ENCODE measurements at regions not wholly inside any gene's neighbourhood (a gene's known extent, or its start where the extent isn't known, plus 50 kb on each side); places are given as distances from the start of the nearest gene placed in this dataset.
A peak's percentile ranks its signal among the peaks of the same experiment; 100 is the strongest.

GRCh38 chr10:33631991-33632390 is 297.5 kb upstream of the NRP1 start:
- no peak overlapping the region for H3K27ac ChIP-seq (ENCODE audit: low read depth, low read length)
- no peak overlapping the region for H3K4me3 ChIP-seq (ENCODE audit: extremely low read depth in 1 of 4, insufficient read depth in 2 of 4, low read depth in 3 of 4, low read length in 4 of 4)
- no peaks in the 10 kb centered on the region for H3K79me2 ChIP-seq (ENCODE audit: control insufficient read depth in 1 of 2, insufficient read depth in 2 of 2, low read length in 2 of 2)
- no peak overlapping the region for H2AK5ac ChIP-seq (ENCODE audit: low read depth, low read length)
- H4K8ac ChIP-seq (ENCODE audit: extremely low read depth, insufficient read depth, low read length): no peak overlapping the region
- no peak overlapping the region for H2BK5ac ChIP-seq (ENCODE audit: low read depth, low read length)
- H2BK15ac ChIP-seq (ENCODE audit: low read length): no peak overlapping the region
- no peak overlapping the region for H2BK12ac ChIP-seq (ENCODE audit: low read depth, low read length)
- H4K91ac ChIP-seq (replicated peaks; ENCODE audit: insufficient read length, low read length): no peak overlapping the region
- H3K9ac ChIP-seq (replicated peaks in 1 of 4; ENCODE audit: extremely low read depth in 1 of 4, low read depth in 3 of 4, low read length in 3 of 4): no peak overlapping the region
- H3K56ac ChIP-seq (replicated peaks; ENCODE audit: insufficient read length, low read depth, low read length): no peak overlapping the region
- no peak for FAIRE-seq
- TF ChIP-seq SAP30 (IDR thresholded peaks at IDR 0.05; ENCODE audit: insufficient read depth, insufficient replicate concordance, low read length) (no peak), EP300 (IDR thresholded peaks at IDR 0.05; ENCODE audit: borderline replicate concordance in 1 of 2, low read depth in 2 of 2, low read length in 2 of 2) (no peak), ATF3 (IDR thresholded peaks at IDR 0.05; ENCODE audit: insufficient read depth, low read depth, low read length) (no peak), USF2 (IDR thresholded peaks at IDR 0.05; ENCODE audit: low read length) (no peak), RFX5 (IDR thresholded peaks at IDR 0.05; ENCODE audit: borderline replicate concordance, low read depth, low read length) (no peak), E2F6 (IDR thresholded peaks at IDR 0.05) (no peak), POLR2AphosphoS5 (IDR thresholded peaks at IDR 0.05; ENCODE audit: low read depth, low read length) (no peak)
- no peaks in the 10 kb centered on the region for H4K20me1 ChIP-seq (replicated peaks in 1 of 2; ENCODE audit: control insufficient read depth in 1 of 2, insufficient read depth in 2 of 2, low read length in 2 of 2)
- H3K4ac ChIP-seq (replicated peaks; ENCODE audit: insufficient read length, low read depth, low read length): no peak overlapping the region
- no peak for DNase-seq (ENCODE audit: low read depth in 1 of 2, low spot score in 2 of 2)
- no peaks in the 10 kb centered on the region for H3K9me3 ChIP-seq (ENCODE audit: insufficient read depth in 2 of 2, low read depth in 1 of 2, low read length in 1 of 2)
- no peak overlapping the region for H3K4me2 ChIP-seq (ENCODE audit: insufficient read depth in 1 of 2, low read depth in 2 of 2, low read length in 2 of 2)
- no peaks in the 10 kb centered on the region for H3K23me2 ChIP-seq (ENCODE audit: low read depth, low read length)
- 0 out of 2 replicates have a peak overlapping the region, but pooled peaks have one; percentile 41 for H2AFZ ChIP-seq (ENCODE audit: low read length)
- H3K14ac ChIP-seq (ENCODE audit: insufficient read length): no peak overlapping the region
- no peak overlapping the region for H3K23ac ChIP-seq (ENCODE audit: insufficient read length)
- CTCF ChIA-PET (ENCODE audit: partially characterized antibody): interaction anchor here (1.0 kb wide), 1 partner anchor 296 kb away, joined by 3 read pairs; no protein-coding TSS in a partner anchor
- no peaks in the 10 kb centered on the region for H3K36me3 ChIP-seq (ENCODE audit: control insufficient read depth in 2 of 4, insufficient read depth in 4 of 4, low read length in 3 of 4)
- 93% methylated on average over 3 of the region's 3 CpGs; no CpG with 5 or more reads in 1 of the 2 experiments for WGBS, 2 experiments (ENCODE audit: extremely low coverage in 1 of 2, insufficient coverage in 1 of 2, insufficient read length in 1 of 2, insufficient replicate concordance in 2 of 2, low coverage in 1 of 2, low lambda C conversion rate in 2 of 2, missing lambda C conversion rate in 1 of 2)
- H3K18ac ChIP-seq (ENCODE audit: extremely low read depth, low read length): no peak overlapping the region
- no peak overlapping the region for H2BK120ac ChIP-seq (replicated peaks; ENCODE audit: low read depth, low read length)
- no peaks in the 10 kb centered on the region for H3K27me3 ChIP-seq (replicated peaks in 1 of 4; ENCODE audit: control insufficient read depth in 3 of 4, extremely low read depth in 1 of 4, insufficient read depth in 3 of 4, low read length in 3 of 4)
- no peak overlapping the region for H4K5ac ChIP-seq (ENCODE audit: insufficient read length, low read depth, low read length)
- H3K4me1 ChIP-seq (replicated peaks in 1 of 4; ENCODE audit: control insufficient read depth in 3 of 4, insufficient read depth in 4 of 4, low read length in 3 of 4): no peaks in the 10 kb centered on the region
- no peaks in the 10 kb centered on the region for H3K79me1 ChIP-seq (ENCODE audit: low read depth, low read length)
- no peak overlapping the region for H2BK20ac ChIP-seq (ENCODE audit: low read length)
- POLR2A ChIA-PET (ENCODE audit: partially characterized antibody): no interaction called here

Data from H1 (cell line).